B cell (primary cell): ENCODE measurements at regions not wholly inside any gene's neighbourhood (a gene's known extent, or its start where the extent isn't known, plus 50 kb on each side); places are given as distances from the start of the nearest gene placed in this dataset.

ENCODE experiments used
- ATAC-seq: fragments of 200-7000 bp; cut with Tn5 transposase; one replicate; pipeline ENCODE4 v1.10.0; 2021; ENCODE audit warnings: low read depth, mild to moderate bottlenecking, moderate number of reproducible peaks, moderate library complexity
- CTCF ChIA-PET: fragments of 350-600 bp; sonication (Branson Sonifier 250); formaldehyde crosslinking; loops from one replicate; lab custom pipeline; 2021; ENCODE audit warnings: antibody characterized with exemption, inconsistent platforms; lab: Charles Lee
- POLR2A ChIA-PET: fragments of 350-600 bp; sonication (Branson Sonifier 250); formaldehyde crosslinking; loops from one replicate; lab custom pipeline; 2021; ENCODE audit warnings: antibody characterized with exemption; lab: Charles Lee
- DNase-seq: peaks from one replicate; pipeline ENCODE4 v3.0.0; 2013
- H2AFZ ChIP-seq: 2 replicates; pipeline ENCODE4 v1.6.1; 2012; ENCODE audit warnings: mild to moderate bottlenecking, low read depth, low read length; ENCODE audit not compliant: insufficient read depth, poor library complexity, severe bottlenecking
- H3K27ac ChIP-seq, 2 donors: 1 replicate in 1 of 2; 2 replicates in 1 of 2; pipeline ENCODE4 v1.5.1; 2012 to 2013; ENCODE audit warnings: low read length in 2 of 2, mild to moderate bottlenecking in 2 of 2, moderate library complexity in 1 of 2
- H3K27me3 ChIP-seq, 4 experiments: fragments of 200-600 bp in 1 of 4; sonication (generic) in 1 of 4; replicated peaks in 1 of 4; 1 replicate in 2 of 4; 2 replicates in 2 of 4; pipeline versions ENCODE4 v1.6.1 to v1.7.0; 2013 to 2016; ENCODE audit warnings: low read length in 3 of 4, mild to moderate bottlenecking in 2 of 4, mixed read lengths in 1 of 4, moderate library complexity in 1 of 4; ENCODE audit not compliant: insufficient read depth in 4 of 4, control insufficient read depth in 3 of 4; ENCODE audit errors: control extremely low read depth in 1 of 4
- H3K36me3 ChIP-seq, 2 experiments: replicated peaks in 1 of 2; 1 replicate in 1 of 2; 2 replicates in 1 of 2; pipeline versions ENCODE4 v1.6.1 to v1.7.1; 2013; ENCODE audit warnings: low read length in 1 of 2; ENCODE audit not compliant: insufficient read depth in 2 of 2, control insufficient read depth in 1 of 2; ENCODE audit errors: control extremely low read depth in 1 of 2, extremely low read depth in 1 of 2
- H3K4me1 ChIP-seq, 2 donors: fragments of 200-600 bp in 1 of 2; sonication (generic) in 1 of 2; 1 replicate in 1 of 2; 2 replicates in 1 of 2; pipeline versions ENCODE4 v1.5.1 to v1.6.1; 2013 to 2017; ENCODE audit warnings: low read length in 2 of 2; ENCODE audit not compliant: control insufficient read depth in 2 of 2, insufficient read depth in 2 of 2
- H3K4me2 ChIP-seq: replicated peaks from 2 replicates; pipeline ENCODE3; 2012; ENCODE audit warnings: mild to moderate bottlenecking, low read depth, low read length; ENCODE audit not compliant: poor library complexity, severe bottlenecking
- H3K4me3 ChIP-seq, 5 experiments: fragments of 200-600 bp in 1 of 5; sonication (generic) in 1 of 5; 1 replicate in 3 of 5; 2 replicates in 2 of 5; pipeline versions ENCODE4 v1.5.1 to v1.7.0; 2011 to 2016; ENCODE audit warnings: low read length in 4 of 5, mild to moderate bottlenecking in 4 of 5, low read depth in 2 of 5, control low read depth in 1 of 5, moderate library complexity in 1 of 5; ENCODE audit not compliant: insufficient read depth in 1 of 5; ENCODE audit errors: control extremely low read depth in 1 of 5, extremely low read depth in 1 of 5
- H3K79me2 ChIP-seq: fragments of 200-600 bp; sonication (generic); one replicate; pipeline ENCODE4 v1.6.0; 2016; ENCODE audit warnings: low read length; ENCODE audit not compliant: control insufficient read depth, insufficient read depth
- H3K9ac ChIP-seq: fragments of 200-600 bp; sonication (generic); 2 replicates; pipeline ENCODE4 v1.6.1; 2017; ENCODE audit warnings: mild to moderate bottlenecking, low read length, moderate library complexity
- H3K9me3 ChIP-seq, 3 donors: one replicate each; pipeline versions ENCODE4 v1.6.1 to v1.7.1; 2013; ENCODE audit warnings: low read length in 2 of 3; ENCODE audit not compliant: control insufficient read depth in 2 of 3, insufficient read depth in 1 of 3; ENCODE audit errors: control extremely low read depth in 1 of 3
- H4K20me1 ChIP-seq: 2 replicates; pipeline ENCODE4 v1.6.0; 2012; ENCODE audit warnings: mild to moderate bottlenecking, low read length; ENCODE audit not compliant: insufficient read depth, control insufficient read depth, poor library complexity, severe bottlenecking
- H3K27ac Mint-ChIP-seq: one replicate; pipeline ENCODE4 v1.8.0; 2021; ENCODE audit warnings: mixed read lengths
- H3K27me3 Mint-ChIP-seq: one replicate; pipeline ENCODE4 v1.8.0; 2021; ENCODE audit warnings: mixed read lengths
- H3K4me1 Mint-ChIP-seq: one replicate; pipeline ENCODE4 v1.8.0; 2021; ENCODE audit warnings: mixed read lengths
- H3K4me3 Mint-ChIP-seq: one replicate; pipeline ENCODE4 v1.8.0; 2021; ENCODE audit warnings: mixed read lengths
- H3K9me3 Mint-ChIP-seq: one replicate; pipeline ENCODE4 v1.8.0; 2022; ENCODE audit warnings: mixed read lengths; ENCODE audit not compliant: insufficient read depth
- CTCF ChIP-seq: fragments of 200-600 bp; IDR thresholded peaks from one replicate; pipeline ENCODE4 v1.8.0; 2022; ENCODE audit warnings: antibody characterized with exemption, mild to moderate bottlenecking
- EZH2 ChIP-seq: IDR thresholded peaks from 2 replicates; pipeline ENCODE4 v1.6.1; 2012; ENCODE audit warnings: borderline replicate concordance, low read depth, mild to moderate bottlenecking, moderate library complexity, low read length; ENCODE audit not compliant: insufficient read depth, poor library complexity, severe bottlenecking
- WGBS: methylation state at CpG from one replicate; pipeline ENCODE4 v1.1.5; 2013; ENCODE audit warnings: missing lambda C conversion rate; ENCODE audit not compliant: insufficient coverage; 5-methylcytosine and 5-hydroxymethylcytosine counted together
- intact Hi-C: fragments of 100-400 bp; cut with micrococcal nuclease; formaldehyde crosslinking; loops from one replicate; pipeline ENCODE4 v1.10.0; 2022

GRCh38 chr6:167229586-167229985 is 61.5 kb upstream of the UNC93A start:
- peaks cover 51% of the 10 kb centered on the region for H3K27me3 Mint-ChIP-seq
- ChIA-PET CTCF (interaction anchor here (0.6 to 1.5 kb wide), 2 partner anchors 11 to 73 kb away, joined by 3 to 4 read pairs; no protein-coding TSS in a partner anchor), POLR2A (no interaction called here)
- no peak overlapping the region for H3K4me3 Mint-ChIP-seq
- no peaks in the 10 kb centered on the region for H3K4me1 ChIP-seq
- peaks cover 0 to 13% (median 11%) of the 10 kb centered on the region in 4 experiments for H3K27me3 ChIP-seq
- DNase-seq (no peak), ATAC-seq (no peak)
- intact Hi-C loops: no loop called here
- TF ChIP-seq EZH2: no peak
- no peak for TF ChIP-seq CTCF
- WGBS: 91% methylated on average over 3 of the region's 4 CpGs
- no peak overlapping the region for H3K4me2 ChIP-seq
- H3K9me3 Mint-ChIP-seq: no peaks in the 10 kb centered on the region
- H4K20me1 ChIP-seq: no peaks in the 10 kb centered on the region
- H3K27ac ChIP-seq: no peak overlapping the region
- no peak overlapping the region for H3K9ac ChIP-seq
- H3K9me3 ChIP-seq: no peaks in the 10 kb centered on the region
- no peak overlapping the region for H3K4me3 ChIP-seq
- H3K36me3 ChIP-seq: no peaks in the 10 kb centered on the region
- H3K27ac Mint-ChIP-seq: no peak overlapping the region
- H2AFZ ChIP-seq: no peak overlapping the region
- H3K79me2 ChIP-seq: no peaks in the 10 kb centered on the region
- H3K4me1 Mint-ChIP-seq: no peaks in the 10 kb centered on the region

DNA sequence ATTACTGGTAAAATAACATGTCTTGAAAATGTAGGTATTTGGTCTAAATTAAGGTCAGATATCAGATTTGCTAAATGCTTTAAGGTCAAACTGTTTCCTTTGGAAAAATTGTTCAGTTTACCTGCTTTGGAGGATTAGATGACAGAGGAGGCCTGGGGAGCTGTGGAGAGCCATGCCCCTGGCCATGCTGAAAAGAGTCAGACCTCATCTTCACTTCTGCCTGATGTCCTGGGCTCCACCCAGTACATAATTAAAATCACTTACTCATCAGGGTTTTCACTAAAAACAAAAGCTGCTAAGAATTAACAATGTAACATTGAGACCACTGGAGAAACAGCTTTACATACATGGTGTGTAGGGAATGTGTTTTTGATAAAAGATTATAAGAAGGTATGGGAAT is 60.8 kb upstream of the UNC93A start:
- Histone ChIP-seq H2AFZ (no peak overlapping the region), H3K9ac (no peak overlapping the region), H3K36me3 (no peaks in the 10 kb centered on the region), H3K27ac (no peak overlapping the region), H3K27me3 (peaks cover 0 to 15% (median 12%) of the 10 kb centered on the region in 4 experiments), H3K4me1 (no peaks in the 10 kb centered on the region), H3K4me2 (no peak overlapping the region), H4K20me1 (no peaks in the 10 kb centered on the region), H3K4me3 (no peak overlapping the region), H3K9me3 (no peaks in the 10 kb centered on the region), H3K79me2 (no peaks in the 10 kb centered on the region)
- DNase-seq (no peak), ATAC-seq (no peak)
- ChIA-PET CTCF (interaction anchor here (1.3 kb wide), 1 partner anchor 11 kb away, joined by 3 read pairs; no protein-coding TSS in a partner anchor), POLR2A (no interaction called here)
- Mint-ChIP-seq H3K27ac (no peak overlapping the region), H3K4me1 (no peaks in the 10 kb centered on the region), H3K27me3 (peaks cover 53% of the 10 kb centered on the region), H3K9me3 (no peaks in the 10 kb centered on the region), H3K4me3 (no peak overlapping the region)
- TF ChIP-seq CTCF (no peak), EZH2 (no peak)
- intact Hi-C loops: no loop called here
